Adrenal gland (tissue), 9 donors: ENCODE measurements at regions not wholly inside any gene's neighbourhood (a gene's known extent, or its start where the extent isn't known, plus 50 kb on each side); places are given as distances from the start of the nearest gene placed in this dataset.

Source experiments
- DNase-seq, 7 donors: peaks; one replicate each; pipeline ENCODE4 v3.0.0-alpha.2; 2019 to 2020
- H3K27ac ChIP-seq, 5 donors: fragments of 200-600 bp; sonication (generic) in 4 of 5; 1 replicate in 3 of 5; 2 replicates in 2 of 5; pipeline versions ENCODE4 v1.5.1 to v1.8.0; 2016 to 2020; ENCODE audit warnings: mild to moderate bottlenecking in 1 of 5
- H3K27me3 ChIP-seq: fragments of 200-600 bp; 2 replicates; pipeline ENCODE4 v1.8.0; 2021
- H3K36me3 ChIP-seq, 2 donors: fragments of 200-600 bp; replicated peaks in 1 of 2; 1 replicate in 1 of 2; 2 replicates in 1 of 2; pipeline versions ENCODE4 v1.5.1 to v1.8.0; 2018 to 2022
- H3K4me1 ChIP-seq, 2 donors: fragments of 200-600 bp; replicated peaks in 1 of 2; 1 replicate in 1 of 2; 2 replicates in 1 of 2; pipeline versions ENCODE4 v1.5.1 to v1.8.0; 2018 to 2021
- H3K4me3 ChIP-seq, 4 donors: fragments of 200-600 bp; sonication (generic) in 3 of 4; one replicate each; pipeline ENCODE4 v1.5.1; 2016 to 2018
- H3K9me3 ChIP-seq, 3 donors: fragments of 200-600 bp; sonication (generic) in 1 of 3; replicated peaks in 1 of 3; 1 replicate in 2 of 3; 2 replicates in 1 of 3; pipeline versions ENCODE4 v1.5.1 to v1.8.0; 2016 to 2021
- CTCF ChIP-seq, 6 experiments: fragments of 450-650 bp in 4 of 6; fragments of 200-600 bp in 2 of 6; sonication (generic) in 1 of 6; IDR thresholded peaks; 1 replicate in 5 of 6; 2 replicates in 1 of 6; pipeline versions ENCODE4 v1.5.1 to v1.8.0; 2016 to 2021; ENCODE audit warnings: antibody characterized with exemption in 6 of 6, mild to moderate bottlenecking in 2 of 6, moderate library complexity in 1 of 6
- POLR2A ChIP-seq, 2 donors: fragments of 450-650 bp; IDR thresholded peaks; one replicate each; pipeline ENCODE4 v1.6.1; 2017; ENCODE audit warnings: antibody characterized with exemption in 2 of 2, mild to moderate bottlenecking in 2 of 2, moderate library complexity in 1 of 2
- WGBS, 4 donors: extraction: QIAGEN DNeasy Blood & Tissue Kit in 2 of 4; methylation state at CpG; one replicate each; pipeline versions ENCODE4 v1.1.5 to v1.1.7; 2013 to 2017; 5-methylcytosine and 5-hydroxymethylcytosine counted together
- intact Hi-C, 2 donors: fragments of 100-400 bp; cut with DNase I; formaldehyde crosslinking; loops; one replicate each; pipeline versions ENCODE4 v1.14.1 to v1.15.0; 2022 to 2023
- donor health status: healthy with polysubstance abuse.
- donor health status: Bipolar disorder and iron deficiency.
- donor health status: DM: yes; HTN: yes; CAD: no.
- donor health status: DM: no; HTN: no; CAD: no.
- donor health status: DM: no; HTN: no; CAD: no.

- WGBS, 4 donors, result 59 to 66% (median 62%) methylated on average over 6 to 10 of the region's 10 CpGs
- Histone ChIP-seq H3K27ac (no peak overlapping the region), H3K27me3 (no peaks in the 10 kb centered on the region), H3K4me1 (no peaks in the 10 kb centered on the region), H3K9me3 (no peaks in the 10 kb centered on the region), H3K36me3 (no peaks in the 10 kb centered on the region), H3K4me3 (no peak overlapping the region)
- TF ChIP-seq POLR2A (IDR thresholded peaks at IDR 0.05) (no peak), CTCF (IDR thresholded peaks at IDR 0.05) (no peak)
- intact Hi-C loops, result no loop called here
- no peak for DNase-seq
Measured at GRCh38 chr10:123446449-123447156, 219.6 kb upstream of the GPR26 start.

- Histone ChIP-seq H3K27me3 (no peaks in the 10 kb centered on the region), H3K4me3 (no peak overlapping the region), H3K9me3 (no peaks in the 10 kb centered on the region), H3K4me1 (no peaks in the 10 kb centered on the region), H3K36me3 (no peaks in the 10 kb centered on the region), H3K27ac (no peak overlapping the region)
- no peak for TF ChIP-seq CTCF (IDR thresholded peaks at IDR 0.05)
- TF ChIP-seq POLR2A (IDR thresholded peaks at IDR 0.05), result no peak
- 77 to 91% (median 88%) methylated on average over 6 to 7 of the region's 7 CpGs for WGBS, 4 donors
- no peak for DNase-seq
- intact Hi-C loops, result no loop called here
Measured at GRCh38 chr10:123449234-123449962, 216.8 kb upstream of the GPR26 start.

- intact Hi-C loops, result no loop called here
- Histone ChIP-seq H3K27ac (no peak overlapping the region), H3K4me3 (no peak overlapping the region), H3K4me1 (no peaks in the 10 kb centered on the region), H3K36me3 (no peaks in the 10 kb centered on the region), H3K9me3 (no peaks in the 10 kb centered on the region), H3K27me3 (no peaks in the 10 kb centered on the region)
- no peak for DNase-seq
- 57 to 68% (median 64%) methylated on average over 14 of the region's 14 CpGs for WGBS, 4 donors
- TF ChIP-seq POLR2A (IDR thresholded peaks at IDR 0.05) (no peak), CTCF (IDR thresholded peaks at IDR 0.05) (no peak)
Measured at GRCh38 chr10:123450956-123451605, 215.1 kb upstream of the GPR26 start.

- WGBS, 4 donors, result 63 to 82% (median 74%) methylated on average over 14 of the region's 14 CpGs
- H3K4me3 ChIP-seq, result no peak overlapping the region
Measured at GRCh38 chr10:123451618-123452245, 214.4 kb upstream of the GPR26 start.

More at GRCh38 chr10:123451618-123452245, 214.4 kb upstream of the GPR26 start:
- intact Hi-C loops, result no loop called here
- no peaks in the 10 kb centered on the region for H3K27me3 ChIP-seq
- no peaks in the 10 kb centered on the region for H3K36me3 ChIP-seq
- no peak overlapping the region for H3K27ac ChIP-seq
- no peak for DNase-seq
- TF ChIP-seq POLR2A (IDR thresholded peaks at IDR 0.05) (no peak), CTCF (IDR thresholded peaks at IDR 0.05) (no peak)
- no peaks in the 10 kb centered on the region for H3K4me1 ChIP-seq
- no peaks in the 10 kb centered on the region for H3K9me3 ChIP-seq
